ENCODE measurements at regions not wholly inside any gene's neighbourhood (a gene's known extent, or its start where the extent isn't known, plus 50 kb on each side); places are given as distances from the start of the nearest gene placed in this dataset.

- no peak overlapping the region for H3K4ac ChIP-seq (ENCODE audit: low read depth, low read length)
- no peak overlapping the region for H2BK5ac ChIP-seq (ENCODE audit: low read length)
- H3K18ac ChIP-seq (ENCODE audit: low read length): no peak overlapping the region
- H4K5ac ChIP-seq (ENCODE audit: low read length): no peak overlapping the region
- H2AK5ac ChIP-seq (ENCODE audit: low read length): no peak overlapping the region
- no peak overlapping the region for H3K4me2 ChIP-seq (ENCODE audit: low read length)
- no peak overlapping the region for H2BK120ac ChIP-seq (ENCODE audit: low read depth, low read length)
- no peak overlapping the region for H4K8ac ChIP-seq (ENCODE audit: low read depth, low read length)
- no peak overlapping the region for H3K23ac ChIP-seq (ENCODE audit: low read length)
- no peak for DNase-seq
- H2BK15ac ChIP-seq (replicated peaks; ENCODE audit: low read depth): no peak overlapping the region
- H3K36me3 ChIP-seq (ENCODE audit: control insufficient read depth, insufficient read depth, low read length): no peaks in the 10 kb centered on the region
- H3K79me1 ChIP-seq (ENCODE audit: low read length): no peaks in the 10 kb centered on the region
- H3K4me1 ChIP-seq (ENCODE audit: control insufficient read depth, low read depth, low read length): no peaks in the 10 kb centered on the region
- whole genome bisulfite sequencing (ENCODE audit: extremely low coverage, insufficient coverage, low lambda C conversion rate): no CpG with 5 or more reads among the region's 5 CpGs
- H3K27me3 ChIP-seq (ENCODE audit: insufficient read depth, low read length, poor library complexity): no peaks in the 10 kb centered on the region
- no peak overlapping the region for H3K27ac ChIP-seq (ENCODE audit: low read depth, low read length)
- H3K79me2 ChIP-seq (ENCODE audit: control insufficient read depth, insufficient read depth, low read length): no peaks in the 10 kb centered on the region
- H3K56ac ChIP-seq (ENCODE audit: low read length): no peak overlapping the region
- no peak overlapping the region for H3K4me3 ChIP-seq (ENCODE audit: low read length)
- no peak overlapping the region for H3K9ac ChIP-seq (ENCODE audit: low read length)
Measured at GRCh38 chr17:56047331-56047730, 105.9 kb upstream of the ANKFN1 start.

GRCh38 chr17:56057869-56058268, 95.4 kb upstream of the ANKFN1 start:
- Histone ChIP-seq H2BK15ac (replicated peaks; ENCODE audit: low read depth) (no peak overlapping the region), H3K4ac (ENCODE audit: low read depth, low read length) (no peak overlapping the region), H3K79me2 (ENCODE audit: control insufficient read depth, insufficient read depth, low read length) (no peaks in the 10 kb centered on the region), H3K9ac (ENCODE audit: low read length) (no peak overlapping the region), H2AK5ac (ENCODE audit: low read length) (no peak overlapping the region), H4K5ac (ENCODE audit: low read length) (no peak overlapping the region), H2BK120ac (ENCODE audit: low read depth, low read length) (no peak overlapping the region), H3K36me3 (ENCODE audit: control insufficient read depth, insufficient read depth, low read length) (no peaks in the 10 kb centered on the region), H3K56ac (ENCODE audit: low read length) (no peak overlapping the region), H3K23ac (ENCODE audit: low read length) (no peak overlapping the region), H3K4me1 (ENCODE audit: control insufficient read depth, low read depth, low read length) (no peaks in the 10 kb centered on the region), H2BK5ac (ENCODE audit: low read length) (no peak overlapping the region), H3K18ac (ENCODE audit: low read length) (no peak overlapping the region), H3K27me3 (ENCODE audit: insufficient read depth, low read length, poor library complexity) (no peaks in the 10 kb centered on the region), H3K27ac (ENCODE audit: low read depth, low read length) (no peak overlapping the region), H3K4me2 (ENCODE audit: low read length) (no peak overlapping the region), H3K79me1 (ENCODE audit: low read length) (no peaks in the 10 kb centered on the region), H3K4me3 (ENCODE audit: low read length) (no peak overlapping the region), H4K8ac (ENCODE audit: low read depth, low read length) (no peak overlapping the region)
- no CpG with 5 or more reads among the region's 3 CpGs for WGBS (ENCODE audit: extremely low coverage, insufficient coverage, low lambda C conversion rate)
- DNase-seq: no peak

- no peaks in the 10 kb centered on the region for H3K79me2 ChIP-seq (ENCODE audit: control insufficient read depth, insufficient read depth, low read length)
- H3K4ac ChIP-seq (ENCODE audit: low read depth, low read length): no peak overlapping the region
- no peaks in the 10 kb centered on the region for H3K27me3 ChIP-seq (ENCODE audit: insufficient read depth, low read length, poor library complexity)
- H2AK5ac ChIP-seq (ENCODE audit: low read length): no peak overlapping the region
- no peaks in the 10 kb centered on the region for H3K79me1 ChIP-seq (ENCODE audit: low read length)
- no peaks in the 10 kb centered on the region for H3K36me3 ChIP-seq (ENCODE audit: control insufficient read depth, insufficient read depth, low read length)
- no peak overlapping the region for H2BK120ac ChIP-seq (ENCODE audit: low read depth, low read length)
- H4K5ac ChIP-seq (ENCODE audit: low read length): no peak overlapping the region
- no peak overlapping the region for H3K4me3 ChIP-seq (ENCODE audit: low read length)
- H2BK15ac ChIP-seq (replicated peaks; ENCODE audit: low read depth): no peak overlapping the region
- H2BK5ac ChIP-seq (ENCODE audit: low read length): no peak overlapping the region
- H3K18ac ChIP-seq (ENCODE audit: low read length): no peak overlapping the region
- WGBS (ENCODE audit: extremely low coverage, insufficient coverage, low lambda C conversion rate): no CpG with 5 or more reads among the region's 7 CpGs
- no peak overlapping the region for H3K4me2 ChIP-seq (ENCODE audit: low read length)
- no peak overlapping the region for H4K8ac ChIP-seq (ENCODE audit: low read depth, low read length)
- no peak overlapping the region for H3K23ac ChIP-seq (ENCODE audit: low read length)
- H3K27ac ChIP-seq (ENCODE audit: low read depth, low read length): no peak overlapping the region
- H3K4me1 ChIP-seq (ENCODE audit: control insufficient read depth, low read depth, low read length): peaks cover 2% of the 10 kb centered on the region
- peak; percentile 70 for DNase-seq
- no peak overlapping the region for H3K56ac ChIP-seq (ENCODE audit: low read length)
- H3K9ac ChIP-seq (ENCODE audit: low read length): no peak overlapping the region
Measured at GRCh38 chr17:56064506-56064905, 88.8 kb upstream of the ANKFN1 start.

GRCh38 chr17:56074361-56074890, 78.8 kb upstream of the ANKFN1 start:
- H3K9ac ChIP-seq (ENCODE audit: low read length): no peak overlapping the region
- no peak overlapping the region for H3K18ac ChIP-seq (ENCODE audit: low read length)
- H3K4ac ChIP-seq (ENCODE audit: low read depth, low read length): no peak overlapping the region
- no CpG with 5 or more reads among the region's 6 CpGs for WGBS (ENCODE audit: extremely low coverage, insufficient coverage, low lambda C conversion rate)
- no peaks in the 10 kb centered on the region for H3K4me1 ChIP-seq (ENCODE audit: control insufficient read depth, low read depth, low read length)
- H4K5ac ChIP-seq (ENCODE audit: low read length): no peak overlapping the region
- H3K56ac ChIP-seq (ENCODE audit: low read length): no peak overlapping the region
- H3K36me3 ChIP-seq (ENCODE audit: control insufficient read depth, insufficient read depth, low read length): no peaks in the 10 kb centered on the region
- H2BK15ac ChIP-seq (replicated peaks; ENCODE audit: low read depth): no peak overlapping the region
- no peak overlapping the region for H3K4me3 ChIP-seq (ENCODE audit: low read length)
- no peaks in the 10 kb centered on the region for H3K79me1 ChIP-seq (ENCODE audit: low read length)
- H2BK120ac ChIP-seq (ENCODE audit: low read depth, low read length): no peak overlapping the region
- no peaks in the 10 kb centered on the region for H3K27me3 ChIP-seq (ENCODE audit: insufficient read depth, low read length, poor library complexity)
- no peak overlapping the region for H3K23ac ChIP-seq (ENCODE audit: low read length)
- no peak for DNase-seq
- no peak overlapping the region for H2BK5ac ChIP-seq (ENCODE audit: low read length)
- no peak overlapping the region for H2AK5ac ChIP-seq (ENCODE audit: low read length)
- H3K4me2 ChIP-seq (ENCODE audit: low read length): no peak overlapping the region
- no peak overlapping the region for H4K8ac ChIP-seq (ENCODE audit: low read depth, low read length)
- H3K27ac ChIP-seq (ENCODE audit: low read depth, low read length): no peak overlapping the region
- H3K79me2 ChIP-seq (ENCODE audit: control insufficient read depth, insufficient read depth, low read length): no peaks in the 10 kb centered on the region

GRCh38 chr17:56076980-56077379, 76.3 kb upstream of the ANKFN1 start:
- DNase-seq: no peak
- no peaks in the 10 kb centered on the region for H3K4me1 ChIP-seq (ENCODE audit: control insufficient read depth, low read depth, low read length)
- no peak overlapping the region for H3K27ac ChIP-seq (ENCODE audit: low read depth, low read length)
- H3K79me2 ChIP-seq (ENCODE audit: control insufficient read depth, insufficient read depth, low read length): no peaks in the 10 kb centered on the region
- H2BK5ac ChIP-seq (ENCODE audit: low read length): no peak overlapping the region
- H3K9ac ChIP-seq (ENCODE audit: low read length): no peak overlapping the region
- no peak overlapping the region for H3K4me3 ChIP-seq (ENCODE audit: low read length)
- no peaks in the 10 kb centered on the region for H3K36me3 ChIP-seq (ENCODE audit: control insufficient read depth, insufficient read depth, low read length)
- no peak overlapping the region for H3K18ac ChIP-seq (ENCODE audit: low read length)
- H3K56ac ChIP-seq (ENCODE audit: low read length): no peak overlapping the region
- no peak overlapping the region for H4K8ac ChIP-seq (ENCODE audit: low read depth, low read length)
- H3K79me1 ChIP-seq (ENCODE audit: low read length): no peaks in the 10 kb centered on the region
- H3K4ac ChIP-seq (ENCODE audit: low read depth, low read length): no peak overlapping the region
- H2AK5ac ChIP-seq (ENCODE audit: low read length): no peak overlapping the region
- no peaks in the 10 kb centered on the region for H3K27me3 ChIP-seq (ENCODE audit: insufficient read depth, low read length, poor library complexity)
- no peak overlapping the region for H2BK15ac ChIP-seq (replicated peaks; ENCODE audit: low read depth)
- no peak overlapping the region for H2BK120ac ChIP-seq (ENCODE audit: low read depth, low read length)
- H4K5ac ChIP-seq (ENCODE audit: low read length): no peak overlapping the region
- H3K23ac ChIP-seq (ENCODE audit: low read length): no peak overlapping the region
- no peak overlapping the region for H3K4me2 ChIP-seq (ENCODE audit: low read length)

GRCh38 chr17:56083475-56083874, 69.8 kb upstream of the ANKFN1 start:
- H3K18ac ChIP-seq (ENCODE audit: low read length): no peak overlapping the region
- DNase-seq: no peak
- no CpG with 5 or more reads among the region's 2 CpGs for WGBS (ENCODE audit: extremely low coverage, insufficient coverage, low lambda C conversion rate)
- no peak overlapping the region for H3K4me2 ChIP-seq (ENCODE audit: low read length)
- H3K4ac ChIP-seq (ENCODE audit: low read depth, low read length): no peak overlapping the region
- no peaks in the 10 kb centered on the region for H3K27me3 ChIP-seq (ENCODE audit: insufficient read depth, low read length, poor library complexity)
- no peak overlapping the region for H3K56ac ChIP-seq (ENCODE audit: low read length)
- H2AK5ac ChIP-seq (ENCODE audit: low read length): no peak overlapping the region
- no peaks in the 10 kb centered on the region for H3K36me3 ChIP-seq (ENCODE audit: control insufficient read depth, insufficient read depth, low read length)
- no peaks in the 10 kb centered on the region for H3K79me2 ChIP-seq (ENCODE audit: control insufficient read depth, insufficient read depth, low read length)
- no peak overlapping the region for H3K27ac ChIP-seq (ENCODE audit: low read depth, low read length)
- no peak overlapping the region for H4K5ac ChIP-seq (ENCODE audit: low read length)
- no peak overlapping the region for H2BK5ac ChIP-seq (ENCODE audit: low read length)
- H4K8ac ChIP-seq (ENCODE audit: low read depth, low read length): no peak overlapping the region
- no peaks in the 10 kb centered on the region for H3K4me1 ChIP-seq (ENCODE audit: control insufficient read depth, low read depth, low read length)
- no peak overlapping the region for H3K4me3 ChIP-seq (ENCODE audit: low read length)
- no peak overlapping the region for H2BK15ac ChIP-seq (replicated peaks; ENCODE audit: low read depth)
- no peak overlapping the region for H3K9ac ChIP-seq (ENCODE audit: low read length)
- H3K23ac ChIP-seq (ENCODE audit: low read length): no peak overlapping the region
- H2BK120ac ChIP-seq (ENCODE audit: low read depth, low read length): no peak overlapping the region
- no peaks in the 10 kb centered on the region for H3K79me1 ChIP-seq (ENCODE audit: low read length)

Data from mesendoderm (in vitro differentiated cells).